GM21360 (cell line): ENCODE measurements at regions not wholly inside any gene's neighbourhood (a gene's known extent, or its start where the extent isn't known, plus 50 kb on each side); places are given as distances from the start of the nearest gene placed in this dataset.

Experiments
- ATAC-seq: cut with Tn5 transposase; IDR thresholded peaks from one replicate; pipeline ENCODE4 v1.9.1; 2021; ENCODE audit warnings: mild to moderate bottlenecking, moderate library complexity; ENCODE audit not compliant: unreplicated experiment

- no peak for ATAC-seq
These were observed 146.9 kb downstream of the TFEC start for GRCh38 chr7:115883629-115884028.

- ATAC-seq, result no peak
These were observed 149.1 kb downstream of the TFEC start for GRCh38 chr7:115881476-115881875.

- no peak for ATAC-seq
These were observed 151.4 kb downstream of the TFEC start for GRCh38 chr7:115879171-115879570.

GRCh38 chr7:115869801-115870200 is 160.8 kb downstream of the TFEC start:
- ATAC-seq, result no peak

GRCh38 chr7:115869190-115869589 is 161.4 kb downstream of the TFEC start:
- no peak for ATAC-seq

- no peak for ATAC-seq
These were observed 162.2 kb downstream of the TFEC start for GRCh38 chr7:115868369-115868768.

GRCh38 chr7:115864082-115864481 is 166.5 kb downstream of the TFEC start:
- ATAC-seq, result no peak

GRCh38 chr7:115851291-115851690 is 179.3 kb downstream of the TFEC start:
- peak; percentile 60 for ATAC-seq

- no peak for ATAC-seq
These were observed 179.8 kb downstream of the TFEC start for GRCh38 chr7:115850774-115851173.

- ATAC-seq, result no peak
These were observed 185.7 kb downstream of the TFEC start for GRCh38 chr7:115844857-115845256.

GRCh38 chr7:115840702-115841101 is 189.9 kb downstream of the TFEC start:
- no peak for ATAC-seq

GRCh38 chr7:115838829-115839228 is 191.7 kb downstream of the TFEC start:
- no peak for ATAC-seq

- no peak for ATAC-seq
These were observed 199.2 kb downstream of the TFEC start for GRCh38 chr7:115831371-115831770.

GRCh38 chr7:115827305-115828045 is 203.1 kb downstream of the TFEC start:
- ATAC-seq, result peak; percentile 58

GRCh38 chr7:115825456-115826115 is 205.0 kb downstream of the TFEC start:
- no peak for ATAC-seq

- ATAC-seq, result no peak
These were observed 207.8 kb downstream of the TFEC start for GRCh38 chr7:115822801-115823200.

- no peak for ATAC-seq
These were observed 208.2 kb downstream of the TFEC start for GRCh38 chr7:115822380-115822779.

GRCh38 chr7:115816318-115816974 is 214.1 kb downstream of the TFEC start:
- ATAC-seq, result no peak

- ATAC-seq, result no peak
These were observed 217.8 kb downstream of the TFEC start for GRCh38 chr7:115812794-115813193.

- no peak for ATAC-seq
These were observed 225.1 kb downstream of the TFEC start for GRCh38 chr7:115805458-115805857.

GRCh38 chr7:115802415-115802814 is 228.1 kb downstream of the TFEC start:
- ATAC-seq, result no peak

- ATAC-seq, result no peak
These were observed 231.1 kb downstream of the TFEC start for GRCh38 chr7:115799430-115799829.
